ENCODE measurements at regions not wholly inside any gene's neighbourhood (a gene's known extent, or its start where the extent isn't known, plus 50 kb on each side); places are given as distances from the start of the nearest gene placed in this dataset.

GRCh38 chr10:89080660-89081059 is 90.1 kb downstream of the FAS start:
- Mint-ChIP-seq H3K4me3 (no peak overlapping the region), H3K27ac (no peak overlapping the region), H3K27me3 (no peaks in the 10 kb centered on the region), H3K9me3 (no peaks in the 10 kb centered on the region), H3K4me1 (peaks cover 35% of the 10 kb centered on the region)
- ATAC-seq: no peak
- DNase-seq: no peak

- ATAC-seq (no peak), DNase-seq (no peak)
- H3K27me3 Mint-ChIP-seq: no peaks in the 10 kb centered on the region
- H3K27ac Mint-ChIP-seq: no peak overlapping the region
- H3K4me1 Mint-ChIP-seq: peaks cover 35% of the 10 kb centered on the region
- no peaks in the 10 kb centered on the region for H3K9me3 Mint-ChIP-seq
- H3K4me3 Mint-ChIP-seq: no peak overlapping the region
Measured at GRCh38 chr10:89079961-89080360, 89.4 kb downstream of the FAS start.

- H3K27me3 Mint-ChIP-seq: no peaks in the 10 kb centered on the region
- H3K27ac Mint-ChIP-seq: no peak overlapping the region
- H3K4me1 Mint-ChIP-seq: peaks cover 40% of the 10 kb centered on the region
- no peak for ATAC-seq
- no peak overlapping the region for H3K4me3 Mint-ChIP-seq
- H3K9me3 Mint-ChIP-seq: no peaks in the 10 kb centered on the region
- DNase-seq: no peak
Measured at GRCh38 chr10:89078724-89079672, 88.4 kb downstream of the FAS start.

GRCh38 chr10:89076120-89076519 is 85.5 kb downstream of the FAS start:
- Mint-ChIP-seq H3K9me3 (no peaks in the 10 kb centered on the region), H3K27ac (no peak overlapping the region), H3K4me3 (peak overlapping the region; percentile 49 to 50), H3K4me1 (peaks cover 40% of the 10 kb centered on the region), H3K27me3 (peaks cover 16% of the 10 kb centered on the region)
- no peak for DNase-seq
- ATAC-seq: peak; percentile 96

- no peak for DNase-seq
- Mint-ChIP-seq H3K4me3 (no peak overlapping the region), H3K27me3 (peaks cover 18% of the 10 kb centered on the region), H3K4me1 (peaks cover 37% of the 10 kb centered on the region), H3K9me3 (no peaks in the 10 kb centered on the region), H3K27ac (peak overlapping the region in 1 of 2 donors; percentile 49)
- ATAC-seq: no peak
Measured at GRCh38 chr10:89075631-89076030, 85.0 kb downstream of the FAS start.

GRCh38 chr10:89074120-89074519 is 83.5 kb downstream of the FAS start:
- Mint-ChIP-seq H3K27ac (no peak overlapping the region), H3K27me3 (peaks cover 30% of the 10 kb centered on the region), H3K4me1 (peaks cover 30% of the 10 kb centered on the region), H3K9me3 (no peaks in the 10 kb centered on the region), H3K4me3 (no peak overlapping the region)
- ATAC-seq (no peak), DNase-seq (no peak)

- ATAC-seq (no peak), DNase-seq (no peak)
- no peak overlapping the region for H3K27ac Mint-ChIP-seq
- no peak overlapping the region for H3K4me3 Mint-ChIP-seq
- no peaks in the 10 kb centered on the region for H3K9me3 Mint-ChIP-seq
- H3K27me3 Mint-ChIP-seq: peaks cover 30% of the 10 kb centered on the region
- peaks cover 28% of the 10 kb centered on the region for H3K4me1 Mint-ChIP-seq
Measured at GRCh38 chr10:89073719-89074118, 83.1 kb downstream of the FAS start.

- H3K27ac Mint-ChIP-seq: no peak overlapping the region
- peaks cover 5% of the 10 kb centered on the region for H3K4me1 Mint-ChIP-seq
- H3K27me3 Mint-ChIP-seq: peaks cover 53% of the 10 kb centered on the region
- DNase-seq (no peak), ATAC-seq (no peak)
- H3K9me3 Mint-ChIP-seq: no peaks in the 10 kb centered on the region
- H3K4me3 Mint-ChIP-seq: no peak overlapping the region
Measured at GRCh38 chr10:89069589-89069988, 79.0 kb downstream of the FAS start.
